ENCODE measurements at regions not wholly inside any gene's neighbourhood (a gene's known extent, or its start where the extent isn't known, plus 50 kb on each side); places are given as distances from the start of the nearest gene placed in this dataset.

DNA sequence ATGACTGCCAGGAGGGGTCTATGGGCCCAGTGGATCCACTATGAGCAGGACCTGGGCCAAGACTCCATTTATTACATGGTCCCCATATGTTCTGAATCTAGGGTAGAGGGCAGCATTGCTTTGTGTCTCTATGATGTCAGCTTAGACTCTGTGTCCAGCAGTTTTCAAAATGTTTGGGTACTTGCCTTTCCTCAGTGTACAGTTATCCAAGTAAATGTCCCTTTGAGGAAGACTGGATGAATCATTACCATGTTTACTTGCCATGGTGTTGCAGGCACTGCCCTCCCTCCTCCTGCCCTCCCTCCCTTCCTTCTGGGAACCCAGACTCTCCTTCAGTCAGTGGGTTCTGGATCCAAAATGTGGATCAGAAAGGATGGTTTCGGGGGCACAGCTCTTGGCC, 108.6 kb downstream of the NRN1 start:
- TF ChIP-seq, protein P1, sequence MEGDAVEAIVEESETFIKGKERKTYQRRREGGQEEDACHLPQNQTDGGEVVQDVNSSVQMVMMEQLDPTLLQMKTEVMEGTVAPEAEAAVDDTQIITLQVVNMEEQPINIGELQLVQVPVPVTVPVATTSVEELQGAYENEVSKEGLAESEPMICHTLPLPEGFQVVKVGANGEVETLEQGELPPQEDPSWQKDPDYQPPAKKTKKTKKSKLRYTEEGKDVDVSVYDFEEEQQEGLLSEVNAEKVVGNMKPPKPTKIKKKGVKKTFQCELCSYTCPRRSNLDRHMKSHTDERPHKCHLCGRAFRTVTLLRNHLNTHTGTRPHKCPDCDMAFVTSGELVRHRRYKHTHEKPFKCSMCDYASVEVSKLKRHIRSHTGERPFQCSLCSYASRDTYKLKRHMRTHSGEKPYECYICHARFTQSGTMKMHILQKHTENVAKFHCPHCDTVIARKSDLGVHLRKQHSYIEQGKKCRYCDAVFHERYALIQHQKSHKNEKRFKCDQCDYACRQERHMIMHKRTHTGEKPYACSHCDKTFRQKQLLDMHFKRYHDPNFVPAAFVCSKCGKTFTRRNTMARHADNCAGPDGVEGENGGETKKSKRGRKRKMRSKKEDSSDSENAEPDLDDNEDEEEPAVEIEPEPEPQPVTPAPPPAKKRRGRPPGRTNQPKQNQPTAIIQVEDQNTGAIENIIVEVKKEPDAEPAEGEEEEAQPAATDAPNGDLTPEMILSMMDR (IDR thresholded peaks at IDR 0.05; ENCODE audit: poor library complexity), result no peak
- no peak for TF ChIP-seq EZH2phosphoT487 (IDR thresholded peaks at IDR 0.05; ENCODE audit: low read depth, severe bottlenecking, unreplicated experiment)
